ENCODE measurements at regions not wholly inside any gene's neighbourhood (a gene's known extent, or its start where the extent isn't known, plus 50 kb on each side); places are given as distances from the start of the nearest gene placed in this dataset.

- TF ChIP-seq POLR2AphosphoS5 (IDR thresholded peaks at IDR 0.05; ENCODE audit: low read depth, low read length) (no peak), POLR2A (IDR thresholded peaks at IDR 0.05; ENCODE audit: low read depth, low read length) (no peak)
Observed at GRCh38 chr6:153787341-153787606, 251.8 kb upstream of the OPRM1 start.

All from GM12892 (cell line).